ENCODE measurements at regions not wholly inside any gene's neighbourhood (a gene's known extent, or its start where the extent isn't known, plus 50 kb on each side); places are given as distances from the start of the nearest gene placed in this dataset.

GRCh38 chr6:47375426-47375825, 65.7 kb upstream of the TNFRSF21 start:
- CTCF ChIA-PET: interaction anchor here (0.6 kb wide), 1 partner anchor 504 kb away, joined by 3 read pairs; no protein-coding TSS in a partner anchor
- POLR2A ChIA-PET: no interaction called here
- Histone ChIP-seq H3K4me2 (no peak overlapping the region), H3K9me3 (no peaks in the 10 kb centered on the region), H2AFZ (ENCODE audit: low read depth) (no peak overlapping the region), H3K4me3 (ENCODE audit: low read depth in 2 of 2, low read length in 1 of 2) (no peak overlapping the region), H3K79me2 (ENCODE audit: insufficient read depth) (no peaks in the 10 kb centered on the region), H3K27me3 (ENCODE audit: insufficient read depth) (peaks cover 18% of the 10 kb centered on the region; the same call in 1 of the 2 replicates), H3K27ac (ENCODE audit: low read depth in 2 of 2, low read length in 1 of 2) (no peak overlapping the region), H3K9ac (no peak overlapping the region), H3K4me1 (ENCODE audit: control insufficient read depth in 1 of 2, insufficient read depth in 2 of 2, low read depth in 1 of 2, low read length in 1 of 2) (no peaks in the 10 kb centered on the region), H3K9me2 (no peaks in the 10 kb centered on the region), H4K20me1 (ENCODE audit: insufficient read depth) (no peaks in the 10 kb centered on the region), H3K36me3 (replicated peaks in 1 of 2; ENCODE audit: control insufficient read depth in 1 of 2, insufficient read depth in 2 of 2, low read length in 1 of 2) (no peaks in the 10 kb centered on the region), H3F3A (replicated peaks; ENCODE audit: insufficient read depth) (no peaks in the 10 kb centered on the region)
- DNase-seq: no peak
- no peak for TF ChIP-seq POLR2AphosphoS5 (IDR thresholded peaks at IDR 0.05; ENCODE audit: low read depth, low read length)
- no peak for TF ChIP-seq FOXM1 (IDR thresholded peaks at IDR 0.05; ENCODE audit: low read depth)
- TF ChIP-seq FOXJ3 (CRISPR knock-in tag; IDR thresholded peaks at IDR 0.05): no peak
- no peak for TF ChIP-seq PBX3 (IDR thresholded peaks at IDR 0.05)
- TF ChIP-seq MAX (IDR thresholded peaks at IDR 0.05; ENCODE audit: low read depth): no peak
- TF ChIP-seq NRF1 (IDR thresholded peaks at IDR 0.05; ENCODE audit: low read depth, low read length): no peak
- TF ChIP-seq EZH2phosphoT487 (IDR thresholded peaks at IDR 0.05; ENCODE audit: borderline replicate concordance, low read depth): no peak
- TF ChIP-seq TAF1 (IDR thresholded peaks at IDR 0.05; ENCODE audit: borderline replicate concordance, low read depth, low read length): no peak
- TF ChIP-seq TCF12 (IDR thresholded peaks at IDR 0.05): no peak
- TF ChIP-seq CHD2 (IDR thresholded peaks at IDR 0.05; ENCODE audit: low read length, partially characterized antibody): no peak
- 11% methylated on average over 1 of the region's 1 CpG for WGBS (ENCODE audit: low lambda C conversion rate)

- Histone ChIP-seq H3K4me3 (ENCODE audit: low read depth in 2 of 2, low read length in 1 of 2) (no peak overlapping the region), H3F3A (replicated peaks; ENCODE audit: insufficient read depth) (no peaks in the 10 kb centered on the region), H3K9me2 (no peaks in the 10 kb centered on the region), H3K9ac (no peak overlapping the region), H3K36me3 (replicated peaks in 1 of 2; ENCODE audit: control insufficient read depth in 1 of 2, insufficient read depth in 2 of 2, low read length in 1 of 2) (no peaks in the 10 kb centered on the region), H3K27ac (ENCODE audit: low read depth in 2 of 2, low read length in 1 of 2) (no peak overlapping the region), H3K9me3 (no peaks in the 10 kb centered on the region), H3K4me1 (ENCODE audit: control insufficient read depth in 1 of 2, insufficient read depth in 2 of 2, low read depth in 1 of 2, low read length in 1 of 2) (no peaks in the 10 kb centered on the region), H2AFZ (ENCODE audit: low read depth) (no peak overlapping the region), H3K27me3 (ENCODE audit: insufficient read depth) (peaks cover 18% of the 10 kb centered on the region; the same call in 1 of the 2 replicates), H3K4me2 (no peak overlapping the region), H3K79me2 (ENCODE audit: insufficient read depth) (no peaks in the 10 kb centered on the region), H4K20me1 (ENCODE audit: insufficient read depth) (no peaks in the 10 kb centered on the region)
- POLR2A ChIA-PET: no interaction called here
- DNase-seq: no peak
- CTCF ChIA-PET: no interaction called here
- 60% methylated on average over 15 of the region's 15 CpGs for WGBS (ENCODE audit: low lambda C conversion rate)
- TF ChIP-seq EZH2phosphoT487 (IDR thresholded peaks at IDR 0.05; ENCODE audit: borderline replicate concordance, low read depth): no peak
- no peak for TF ChIP-seq RXRA (IDR thresholded peaks at IDR 0.05; ENCODE audit: borderline replicate concordance, low read depth)
- no peak for TF ChIP-seq RAD21 (IDR thresholded peaks at IDR 0.05; ENCODE audit: low read length)
- no peak for TF ChIP-seq IRF3 (IDR thresholded peaks at IDR 0.05; ENCODE audit: low read depth, low read length)
- TF ChIP-seq CTCF (IDR thresholded peaks at IDR 0.05): no peak
- TF ChIP-seq JUND (IDR thresholded peaks at IDR 0.05): no peak
- TF ChIP-seq SMC3 (IDR thresholded peaks at IDR 0.05; ENCODE audit: low read depth, low read length): no peak
- TF ChIP-seq TCF12 (IDR thresholded peaks at IDR 0.05): no peak
- TF ChIP-seq MEF2A (IDR thresholded peaks at IDR 0.05; ENCODE audit: borderline replicate concordance, low read depth): no peak
- TF ChIP-seq ELF1 (IDR thresholded peaks at IDR 0.05): no peak
- TF ChIP-seq USF2 (IDR thresholded peaks at IDR 0.05; ENCODE audit: borderline replicate concordance, low read depth, low read length): no peak
- no peak for TF ChIP-seq MXI1 (IDR thresholded peaks at IDR 0.05; ENCODE audit: low read depth, low read length)
- no peak for TF ChIP-seq PBX3 (IDR thresholded peaks at IDR 0.05)
- no peak for TF ChIP-seq MAX (IDR thresholded peaks at IDR 0.05; ENCODE audit: low read depth)
Observed at GRCh38 chr6:47376930-47377329, 67.2 kb upstream of the TNFRSF21 start.
